Neural progenitor cell (in vitro differentiated cells): ENCODE measurements at regions not wholly inside any gene's neighbourhood (a gene's known extent, or its start where the extent isn't known, plus 50 kb on each side); places are given as distances from the start of the nearest gene placed in this dataset.

Experiments
- DNase-seq: peaks from one replicate; pipeline ENCODE4 v3.0.0-alpha.2; 2016; ENCODE audit warnings: low spot score
- H2AFZ ChIP-seq: fragments of 200-600 bp; sonication (generic); replicated peaks from 2 replicates; pipeline ENCODE4 v1.6.1; 2016; ENCODE audit warnings: antibody characterized with exemption
- H3F3A ChIP-seq: fragments of 200-600 bp; sonication (generic); 2 replicates; pipeline ENCODE4 v1.6.1; 2016; ENCODE audit warnings: antibody characterized with exemption, low read depth
- H3K27ac ChIP-seq: fragments of 200-600 bp; sonication (generic); 2 replicates; pipeline ENCODE4 v1.5.1; 2016; ENCODE audit warnings: mild to moderate bottlenecking
- H3K27me3 ChIP-seq: fragments of 200-600 bp; sonication (generic); 2 replicates; pipeline ENCODE4 v1.6.1; 2016; ENCODE audit warnings: mild to moderate bottlenecking, moderate library complexity
- H3K36me3 ChIP-seq: fragments of 200-600 bp; sonication (generic); 2 replicates; pipeline ENCODE4 v1.5.1; 2016
- H3K4me1 ChIP-seq: fragments of 200-600 bp; sonication (generic); 2 replicates; pipeline ENCODE4 v1.6.1; 2016; ENCODE audit warnings: mixed run types
- H3K4me2 ChIP-seq: fragments of 200-600 bp; sonication (generic); 2 replicates; pipeline ENCODE4 v1.6.1; 2016
- H3K4me3 ChIP-seq: fragments of 200-600 bp; sonication (generic); 2 replicates; pipeline ENCODE4 v1.5.1; 2016
- H3K79me2 ChIP-seq: fragments of 200-600 bp; sonication (generic); 2 replicates; pipeline ENCODE4 v1.6.1; 2016; ENCODE audit warnings: low read depth
- H3K9ac ChIP-seq: fragments of 200-600 bp; sonication (generic); 2 replicates; pipeline ENCODE4 v1.6.1; 2016
- H3K9me3 ChIP-seq: fragments of 200-600 bp; sonication (generic); 2 replicates; pipeline ENCODE4 v1.5.1; 2016; ENCODE audit warnings: low read depth
- H4K20me1 ChIP-seq: fragments of 200-600 bp; sonication (generic); 2 replicates; pipeline ENCODE4 v1.6.1; 2016; ENCODE audit warnings: low read depth
- H3K27ac Mint-ChIP-seq: 3 replicates; pipeline ENCODE4 v1.8.0; 2021; ENCODE audit warnings: mixed read lengths
- H3K27me3 Mint-ChIP-seq: 2 replicates; pipeline ENCODE4 v1.8.0; 2022; ENCODE audit warnings: low read depth, mild to moderate bottlenecking, inconsistent platforms, moderate library complexity, mixed read lengths; ENCODE audit not compliant: insufficient read depth
- H3K36me3 Mint-ChIP-seq: 3 replicates; pipeline ENCODE4 v1.8.0; 2021; ENCODE audit warnings: mixed read lengths
- H3K4me1 Mint-ChIP-seq: 3 replicates; pipeline ENCODE4 v1.8.0; 2021; ENCODE audit warnings: mixed read lengths
- H3K4me3 Mint-ChIP-seq: 3 replicates; pipeline ENCODE4 v1.8.0; 2021; ENCODE audit warnings: mild to moderate bottlenecking, moderate library complexity, mixed read lengths
- H3K9me3 Mint-ChIP-seq: 3 replicates; pipeline ENCODE4 v1.8.0; 2020; ENCODE audit warnings: mixed read lengths
- CTCF ChIP-seq: fragments of 200-600 bp; sonication (generic); IDR thresholded peaks from 2 replicates; pipeline ENCODE4 v1.5.1; 2017; ENCODE audit warnings: antibody characterized with exemption, mild to moderate bottlenecking
- EZH2 ChIP-seq: fragments of 200-600 bp; sonication (generic); IDR thresholded peaks from 2 replicates; pipeline ENCODE4 v1.6.1; 2017; ENCODE audit warnings: antibody characterized with exemption, mild to moderate bottlenecking, moderate library complexity
- EZH2phosphoT487 ChIP-seq: fragments of 200-600 bp; sonication (generic); IDR thresholded peaks from 2 replicates; pipeline ENCODE4 v1.6.1; 2017; ENCODE audit warnings: antibody characterized with exemption

GRCh38 chr6:169945117-169945516 lies 193.7 kb downstream of the ERMARD start:
- no peaks in the 10 kb centered on the region for H4K20me1 ChIP-seq
- H3K4me3 ChIP-seq, result no peak overlapping the region
- H3K4me3 Mint-ChIP-seq, result no peak overlapping the region
- H3K79me2 ChIP-seq, result no peaks in the 10 kb centered on the region
- DNase-seq, result no peak
- H3K27ac Mint-ChIP-seq, result no peak overlapping the region
- no peak overlapping the region for H3K27ac ChIP-seq
- H3K4me1 Mint-ChIP-seq, result peaks cover 7% of the 10 kb centered on the region
- H3K27me3 ChIP-seq, result peaks cover 17% of the 10 kb centered on the region
- H3K36me3 Mint-ChIP-seq, result no peaks in the 10 kb centered on the region
- peaks cover 2% of the 10 kb centered on the region for H3K9me3 Mint-ChIP-seq
- H3K4me1 ChIP-seq, result peaks cover 10% of the 10 kb centered on the region
- H3K36me3 ChIP-seq, result no peaks in the 10 kb centered on the region
- no peaks in the 10 kb centered on the region for H3K9me3 ChIP-seq
- H3K27me3 Mint-ChIP-seq, result no peaks in the 10 kb centered on the region
- no peak overlapping the region for H3K4me2 ChIP-seq
- no peak overlapping the region for H2AFZ ChIP-seq
- no peak overlapping the region for H3K9ac ChIP-seq
- no peaks in the 10 kb centered on the region for H3F3A ChIP-seq
- TF ChIP-seq EZH2phosphoT487, result no peak
- no peak for TF ChIP-seq CTCF
- no peak for TF ChIP-seq EZH2

- Histone ChIP-seq H3K9ac (no peak overlapping the region), H3K79me2 (no peaks in the 10 kb centered on the region), H2AFZ (no peak overlapping the region), H4K20me1 (no peaks in the 10 kb centered on the region), H3K36me3 (no peaks in the 10 kb centered on the region), H3K27me3 (peaks cover 18% of the 10 kb centered on the region), H3K4me3 (no peak overlapping the region), H3K4me1 (peaks cover 10% of the 10 kb centered on the region), H3K27ac (no peak overlapping the region), H3K4me2 (no peak overlapping the region), H3F3A (no peaks in the 10 kb centered on the region), H3K9me3 (no peaks in the 10 kb centered on the region)
- no peak overlapping the region for H3K27ac Mint-ChIP-seq
- H3K27me3 Mint-ChIP-seq, result no peaks in the 10 kb centered on the region
- no peak for DNase-seq
- no peak for TF ChIP-seq EZH2phosphoT487
- no peak for TF ChIP-seq EZH2
- TF ChIP-seq CTCF, result no peak
- H3K36me3 Mint-ChIP-seq, result no peaks in the 10 kb centered on the region
- H3K4me1 Mint-ChIP-seq, result peaks cover 13% of the 10 kb centered on the region
- peaks cover 2% of the 10 kb centered on the region for H3K9me3 Mint-ChIP-seq
- H3K4me3 Mint-ChIP-seq, result no peak overlapping the region
These were observed 193.0 kb downstream of the ERMARD start for GRCh38 chr6:169944415-169944814.

GRCh38 chr6:169944061-169944337 lies 192.6 kb downstream of the ERMARD start:
- TF ChIP-seq EZH2 (no peak), CTCF (no peak), EZH2phosphoT487 (no peak)
- H3K36me3 Mint-ChIP-seq, result no peaks in the 10 kb centered on the region
- Histone ChIP-seq H3K27ac (no peak overlapping the region), H3F3A (no peaks in the 10 kb centered on the region), H4K20me1 (no peaks in the 10 kb centered on the region), H2AFZ (no peak overlapping the region), H3K4me2 (no peak overlapping the region), H3K79me2 (no peaks in the 10 kb centered on the region), H3K9me3 (no peaks in the 10 kb centered on the region), H3K27me3 (peaks cover 21% of the 10 kb centered on the region), H3K36me3 (no peaks in the 10 kb centered on the region), H3K9ac (no peak overlapping the region), H3K4me3 (no peak overlapping the region), H3K4me1 (peaks cover 10% of the 10 kb centered on the region)
- H3K4me1 Mint-ChIP-seq, result peaks cover 18% of the 10 kb centered on the region
- no peaks in the 10 kb centered on the region for H3K27me3 Mint-ChIP-seq
- H3K9me3 Mint-ChIP-seq, result peaks cover 2% of the 10 kb centered on the region
- no peak overlapping the region for H3K4me3 Mint-ChIP-seq
- DNase-seq, result no peak
- no peak overlapping the region for H3K27ac Mint-ChIP-seq
